Activated T-cell treated with anti-CD3 and anti-CD28 coated beads, Interleukin-2, amount 50 U/mL, for 24 hours (primary cell): ENCODE measurements at regions not wholly inside any gene's neighbourhood (a gene's known extent, or its start where the extent isn't known, plus 50 kb on each side); places are given as distances from the start of the nearest gene placed in this dataset.

ENCODE experiments used
- DNase-seq: peaks from one replicate; pipeline ENCODE4 v3.0.0-alpha.2; 2020
- H3K27ac Mint-ChIP-seq: 2 replicates; pipeline ENCODE4 v1.8.0; 2020; ENCODE audit warnings: mild to moderate bottlenecking, mixed read lengths
- H3K27me3 Mint-ChIP-seq: 2 replicates; pipeline ENCODE4 v1.8.0; 2020; ENCODE audit warnings: mixed read lengths
- H3K36me3 Mint-ChIP-seq: 2 replicates; pipeline ENCODE4 v1.8.0; 2020; ENCODE audit warnings: low read depth, mixed read lengths
- H3K4me1 Mint-ChIP-seq: 2 replicates; pipeline ENCODE4 v1.8.0; 2020; ENCODE audit warnings: low read depth, mixed read lengths
- H3K4me3 Mint-ChIP-seq: 2 replicates; pipeline ENCODE4 v1.8.0; 2020; ENCODE audit warnings: mild to moderate bottlenecking, moderate library complexity, mixed read lengths
- H3K9me3 Mint-ChIP-seq: 2 replicates; pipeline ENCODE4 v1.8.0; 2020; ENCODE audit warnings: mixed read lengths

DNA sequence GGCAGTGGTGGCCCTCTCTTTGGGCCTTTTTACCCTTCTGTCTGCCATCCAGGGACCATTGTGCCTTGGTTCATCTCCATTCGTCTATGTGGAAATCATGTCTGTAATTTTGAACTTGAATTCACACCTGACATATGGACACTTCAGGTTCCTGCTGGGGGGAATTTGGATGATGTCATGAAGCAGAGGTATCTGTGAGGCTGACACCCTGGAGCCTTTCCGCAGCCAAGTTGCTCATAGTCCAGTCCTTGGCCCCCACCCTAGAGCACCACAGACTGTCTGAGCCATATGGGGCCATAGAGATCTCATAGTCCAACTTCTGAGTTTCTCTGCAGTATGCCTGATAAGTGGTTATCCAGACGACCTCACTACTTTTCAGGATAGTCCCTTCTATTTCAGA, 147.7 kb upstream of the CACNA1E start:
- no peak for DNase-seq
- H3K27me3 Mint-ChIP-seq, result no peaks in the 10 kb centered on the region
- H3K4me1 Mint-ChIP-seq, result no peaks in the 10 kb centered on the region
- no peak overlapping the region for H3K27ac Mint-ChIP-seq
- no peaks in the 10 kb centered on the region for H3K36me3 Mint-ChIP-seq
- H3K9me3 Mint-ChIP-seq, result peaks cover 2% of the 10 kb centered on the region
- no peak overlapping the region for H3K4me3 Mint-ChIP-seq

DNA sequence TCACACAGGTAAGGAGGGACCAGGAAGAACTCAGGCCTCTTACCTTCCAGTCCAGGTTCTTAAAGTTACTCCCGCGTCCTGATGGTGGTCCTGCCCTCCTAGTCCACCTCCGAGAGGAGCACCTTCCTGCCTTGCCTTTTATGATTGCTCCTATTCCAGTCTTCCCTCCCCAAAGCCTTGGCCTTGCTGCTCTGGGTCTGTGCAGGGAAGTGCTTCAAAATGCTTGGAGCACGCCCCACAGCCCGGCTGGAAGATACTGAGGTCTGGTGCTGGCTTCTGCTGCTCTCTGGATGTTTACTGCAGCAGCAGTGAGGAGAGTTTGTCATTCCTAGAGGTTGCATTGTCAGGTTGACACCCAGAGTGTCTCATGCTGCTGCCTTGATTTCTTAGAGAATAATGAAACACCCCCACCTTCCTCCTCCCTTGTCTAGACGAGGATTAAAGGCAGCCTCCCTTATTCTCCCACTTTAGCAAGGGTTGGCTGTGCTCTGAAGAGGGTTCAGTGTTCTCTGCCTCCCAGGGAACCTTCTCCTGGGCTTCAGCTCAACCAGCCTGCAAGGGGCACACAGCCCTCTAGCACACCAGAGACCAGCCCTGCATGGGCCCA, 142.2 kb upstream of the CACNA1E start:
- Mint-ChIP-seq H3K9me3 (peaks cover 2% of the 10 kb centered on the region), H3K36me3 (no peaks in the 10 kb centered on the region), H3K4me1 (peaks cover 12% of the 10 kb centered on the region), H3K4me3 (no peak overlapping the region), H3K27me3 (peaks cover 5% of the 10 kb centered on the region), H3K27ac (no peak overlapping the region)
- DNase-seq, result no peak

GRCh38 chr1:181344091-181344490, 139.2 kb upstream of the CACNA1E start:
- H3K36me3 Mint-ChIP-seq, result no peaks in the 10 kb centered on the region
- no peak overlapping the region for H3K4me3 Mint-ChIP-seq
- no peaks in the 10 kb centered on the region for H3K9me3 Mint-ChIP-seq
- peaks cover 5% of the 10 kb centered on the region for H3K27me3 Mint-ChIP-seq
- H3K27ac Mint-ChIP-seq, result no peak overlapping the region
- DNase-seq, result no peak
- peaks cover 21% of the 10 kb centered on the region for H3K4me1 Mint-ChIP-seq

DNA sequence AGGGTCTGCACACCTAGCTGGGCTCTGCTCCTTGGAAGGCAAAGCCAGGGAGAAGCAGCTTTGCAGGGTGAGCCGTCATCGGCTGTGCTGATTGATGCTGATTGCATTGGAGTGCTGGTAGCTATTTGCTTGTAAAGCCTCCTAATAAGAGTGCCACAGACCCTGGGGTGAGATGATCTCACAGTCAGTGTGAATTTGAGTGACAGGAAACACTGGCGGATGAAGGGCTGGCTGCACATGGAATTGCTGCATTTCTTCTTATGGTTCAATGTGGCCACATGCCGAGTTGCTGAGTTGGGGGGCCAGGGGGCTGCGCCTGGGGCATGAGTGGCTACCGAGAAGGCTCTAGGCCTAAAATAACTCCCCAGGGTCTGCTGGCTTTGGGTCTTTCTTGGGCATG, 138.2 kb upstream of the CACNA1E start:
- Mint-ChIP-seq H3K9me3 (no peaks in the 10 kb centered on the region), H3K4me3 (no peak overlapping the region), H3K27ac (no peak overlapping the region), H3K4me1 (peaks cover 21% of the 10 kb centered on the region), H3K36me3 (no peaks in the 10 kb centered on the region), H3K27me3 (peaks cover 5% of the 10 kb centered on the region)
- no peak for DNase-seq

- no peak overlapping the region for H3K4me3 Mint-ChIP-seq
- H3K27me3 Mint-ChIP-seq, result peaks cover 5% of the 10 kb centered on the region
- H3K36me3 Mint-ChIP-seq, result no peaks in the 10 kb centered on the region
- H3K4me1 Mint-ChIP-seq, result peaks cover 21% of the 10 kb centered on the region
- no peak for DNase-seq
- H3K9me3 Mint-ChIP-seq, result no peaks in the 10 kb centered on the region
- H3K27ac Mint-ChIP-seq, result no peak overlapping the region
These were observed 135.6 kb upstream of the CACNA1E start for GRCh38 chr1:181347495-181348390.

DNA sequence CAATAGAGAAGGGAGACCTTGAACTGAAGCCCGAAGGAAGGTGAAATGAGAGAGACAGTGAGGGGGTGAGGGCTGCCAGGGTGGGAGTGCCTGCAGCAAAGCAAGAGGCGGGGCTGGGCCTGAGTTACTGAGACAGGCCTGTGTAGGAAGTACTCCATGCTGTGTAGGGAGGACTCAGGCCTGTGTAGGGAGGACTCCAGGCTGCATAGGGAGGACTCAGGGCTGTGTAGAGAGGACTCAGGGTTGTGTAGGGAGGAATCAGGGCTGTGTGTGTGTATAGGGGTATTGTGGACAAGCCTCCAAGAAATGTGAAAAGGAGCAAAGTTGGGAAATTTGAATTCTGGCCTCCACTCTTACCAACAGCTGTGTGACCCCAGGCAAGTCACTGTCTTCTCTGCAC, 133.8 kb upstream of the CACNA1E start:
- Mint-ChIP-seq H3K36me3 (no peaks in the 10 kb centered on the region), H3K27ac (no peak overlapping the region), H3K4me3 (no peak overlapping the region), H3K27me3 (no peaks in the 10 kb centered on the region), H3K4me1 (peaks cover 8% of the 10 kb centered on the region), H3K9me3 (no peaks in the 10 kb centered on the region)
- DNase-seq, result no peak

GRCh38 chr1:181350131-181350530, 133.2 kb upstream of the CACNA1E start:
- Mint-ChIP-seq H3K4me1 (peaks cover 8% of the 10 kb centered on the region), H3K9me3 (no peaks in the 10 kb centered on the region), H3K27me3 (no peaks in the 10 kb centered on the region), H3K4me3 (no peak overlapping the region), H3K27ac (no peak overlapping the region), H3K36me3 (no peaks in the 10 kb centered on the region)
- no peak for DNase-seq

- H3K4me3 Mint-ChIP-seq, result no peak overlapping the region
- no peak overlapping the region for H3K27ac Mint-ChIP-seq
- H3K9me3 Mint-ChIP-seq, result no peaks in the 10 kb centered on the region
- H3K36me3 Mint-ChIP-seq, result no peaks in the 10 kb centered on the region
- H3K4me1 Mint-ChIP-seq, result peaks cover 11% of the 10 kb centered on the region
- DNase-seq, result no peak
- no peaks in the 10 kb centered on the region for H3K27me3 Mint-ChIP-seq
These were observed 131.6 kb upstream of the CACNA1E start for GRCh38 chr1:181351740-181352139.

GRCh38 chr1:181352695-181353094, 130.6 kb upstream of the CACNA1E start:
- Mint-ChIP-seq H3K9me3 (no peaks in the 10 kb centered on the region), H3K4me1 (peaks cover 3% of the 10 kb centered on the region), H3K27me3 (no peaks in the 10 kb centered on the region), H3K27ac (no peak overlapping the region), H3K4me3 (no peak overlapping the region), H3K36me3 (no peaks in the 10 kb centered on the region)
- no peak for DNase-seq

- Mint-ChIP-seq H3K9me3 (no peaks in the 10 kb centered on the region), H3K27me3 (no peaks in the 10 kb centered on the region), H3K36me3 (no peaks in the 10 kb centered on the region), H3K4me3 (no peak overlapping the region), H3K27ac (no peak overlapping the region), H3K4me1 (peaks cover 3% of the 10 kb centered on the region)
- DNase-seq, result no peak
These were observed 129.8 kb upstream of the CACNA1E start for GRCh38 chr1:181353526-181353925.

GRCh38 chr1:181354865-181355264, 128.5 kb upstream of the CACNA1E start:
- no peaks in the 10 kb centered on the region for H3K9me3 Mint-ChIP-seq
- no peak for DNase-seq
- peaks cover 3% of the 10 kb centered on the region for H3K4me1 Mint-ChIP-seq
- no peaks in the 10 kb centered on the region for H3K36me3 Mint-ChIP-seq
- H3K4me3 Mint-ChIP-seq, result no peak overlapping the region
- no peaks in the 10 kb centered on the region for H3K27me3 Mint-ChIP-seq
- no peak overlapping the region for H3K27ac Mint-ChIP-seq

- peaks cover 3% of the 10 kb centered on the region for H3K4me1 Mint-ChIP-seq
- H3K4me3 Mint-ChIP-seq, result no peak overlapping the region
- no peak for DNase-seq
- H3K27me3 Mint-ChIP-seq, result no peaks in the 10 kb centered on the region
- H3K36me3 Mint-ChIP-seq, result no peaks in the 10 kb centered on the region
- no peak overlapping the region for H3K27ac Mint-ChIP-seq
- no peaks in the 10 kb centered on the region for H3K9me3 Mint-ChIP-seq
These were observed 126.6 kb upstream of the CACNA1E start for GRCh38 chr1:181356505-181357340.

DNA sequence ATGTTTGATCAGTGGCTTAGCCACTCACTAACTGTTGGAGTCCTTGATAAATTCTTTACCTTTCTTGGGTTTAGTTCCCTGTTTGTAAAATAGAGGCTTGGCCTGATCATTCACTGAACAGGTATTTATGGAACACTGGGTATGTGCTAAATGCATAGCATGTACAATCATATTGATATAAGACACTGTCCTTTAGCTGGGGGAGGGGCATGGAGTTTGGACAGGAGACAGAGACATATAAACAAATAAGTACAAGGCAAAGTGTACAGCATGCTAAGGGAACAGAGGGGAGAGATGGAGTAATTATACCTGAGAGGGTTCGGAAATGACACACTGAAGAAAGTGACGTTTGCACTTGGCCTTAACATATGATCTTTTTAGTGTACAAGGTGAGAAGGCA, 124.3 kb upstream of the CACNA1E start:
- no peak overlapping the region for H3K27ac Mint-ChIP-seq
- H3K27me3 Mint-ChIP-seq, result no peaks in the 10 kb centered on the region
- no peak overlapping the region for H3K4me3 Mint-ChIP-seq

GRCh38 chr1:181364801-181365200, 118.5 kb upstream of the CACNA1E start:
- H3K4me3 Mint-ChIP-seq, result no peak overlapping the region
- DNase-seq, result no peak
- no peak overlapping the region for H3K27ac Mint-ChIP-seq
- H3K27me3 Mint-ChIP-seq, result no peaks in the 10 kb centered on the region
- no peaks in the 10 kb centered on the region for H3K36me3 Mint-ChIP-seq
- H3K9me3 Mint-ChIP-seq, result no peaks in the 10 kb centered on the region
- H3K4me1 Mint-ChIP-seq, result no peaks in the 10 kb centered on the region

More for the DNA sequence above, 124.3 kb upstream of the CACNA1E start:
- Mint-ChIP-seq H3K4me1 (peaks cover 3% of the 10 kb centered on the region), H3K9me3 (no peaks in the 10 kb centered on the region), H3K36me3 (no peaks in the 10 kb centered on the region)
- no peak for DNase-seq

DNA sequence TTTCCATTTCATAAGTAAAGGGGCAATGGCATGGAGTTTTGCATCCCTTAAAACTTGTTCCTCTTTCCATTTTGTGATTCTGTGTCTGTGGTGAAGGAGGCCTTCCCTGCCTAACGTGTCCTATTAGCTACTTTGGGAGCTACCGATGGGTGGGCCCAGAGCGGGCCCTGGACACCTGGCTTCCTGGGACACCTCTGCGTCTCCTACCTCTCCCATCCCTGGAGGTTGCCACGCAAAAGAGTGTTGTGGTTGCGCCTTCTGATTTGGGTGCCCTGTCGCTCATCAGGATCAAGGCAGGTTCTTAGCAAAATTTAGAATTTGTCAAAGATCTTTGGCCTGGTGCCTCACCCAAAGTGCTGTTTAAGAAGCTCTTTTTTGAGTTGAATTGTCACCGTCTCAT, 116.4 kb upstream of the CACNA1E start:
- Mint-ChIP-seq H3K4me1 (no peaks in the 10 kb centered on the region), H3K36me3 (no peaks in the 10 kb centered on the region), H3K27ac (no peak overlapping the region), H3K9me3 (peaks cover 1% of the 10 kb centered on the region), H3K4me3 (no peak overlapping the region), H3K27me3 (no peaks in the 10 kb centered on the region)
- DNase-seq, result no peak
